HepG2 (cell line): ENCODE measurements at regions not wholly inside any gene's neighbourhood (a gene's known extent, or its start where the extent isn't known, plus 50 kb on each side); places are given as distances from the start of the nearest gene placed in this dataset.
"Not testable (repeated sequence)": the region's sequence is repeated elsewhere in the genome, so short reads cannot be mapped to it uniquely, and the experiment has no call there.

Experiments used
- MXI1 ChIP-seq: IDR thresholded peaks from 3 replicates; pipeline ENCODE4 v1.6.1; 2012; ENCODE audit warnings: low read depth, low read length, inconsistent platforms, borderline replicate concordance
- ZNF232 ChIP-seq: sonication (generic); formaldehyde crosslinking; IDR thresholded peaks from 2 replicates; pipeline ENCODE4 v1.4.0; 2020; ENCODE audit warnings: missing genetic modification reagents, borderline replicate concordance

DNA sequence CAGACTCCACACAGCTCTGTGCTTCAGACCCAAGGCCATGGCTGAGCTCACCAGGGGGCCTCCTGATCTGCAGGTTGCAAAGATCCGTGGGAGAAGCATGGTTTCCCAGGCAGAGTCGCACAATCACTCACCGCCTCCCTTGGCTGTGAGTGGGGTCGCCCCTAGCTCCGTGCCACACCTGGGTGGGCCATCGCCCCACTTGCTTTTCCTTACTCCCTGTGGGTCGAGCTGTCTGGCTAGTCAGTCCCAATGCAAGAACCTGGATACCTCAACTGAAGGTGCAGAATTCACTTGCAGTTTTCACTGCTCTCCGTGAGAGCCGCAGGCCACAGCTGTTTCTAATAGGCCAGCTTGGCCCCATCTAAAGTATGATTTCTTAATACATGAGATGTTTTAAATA lies 319.6 kb downstream of the CACNA1B start:
- not testable (repeated sequence) for TF ChIP-seq MXI1; ZNF232 (CRISPR knock-in tag)
